ENCODE measurements at regions not wholly inside any gene's neighbourhood (a gene's known extent, or its start where the extent isn't known, plus 50 kb on each side); places are given as distances from the start of the nearest gene placed in this dataset.

DNA sequence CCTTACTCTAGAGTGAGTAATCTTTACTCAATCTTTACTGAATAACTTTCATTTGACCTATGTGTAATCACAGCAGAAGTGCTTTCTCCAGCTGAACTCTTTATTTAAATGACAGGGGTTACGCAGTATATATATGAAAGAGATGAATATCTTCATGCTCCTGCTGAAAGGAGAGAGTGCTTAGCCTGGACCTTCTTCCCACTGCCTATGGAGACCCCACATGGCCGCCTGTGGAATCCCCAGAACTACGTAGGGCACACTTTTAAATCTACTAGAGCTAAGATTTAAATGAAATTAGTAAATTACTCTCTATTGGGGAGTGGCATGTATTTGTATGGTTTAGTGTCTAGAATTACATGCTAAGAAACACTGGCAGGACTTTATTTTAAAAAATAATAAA lies 391.2 kb downstream of the ANKRD50 start:
- no peak for DNase-seq (ENCODE audit: low read depth in 2 of 2)

DNA sequence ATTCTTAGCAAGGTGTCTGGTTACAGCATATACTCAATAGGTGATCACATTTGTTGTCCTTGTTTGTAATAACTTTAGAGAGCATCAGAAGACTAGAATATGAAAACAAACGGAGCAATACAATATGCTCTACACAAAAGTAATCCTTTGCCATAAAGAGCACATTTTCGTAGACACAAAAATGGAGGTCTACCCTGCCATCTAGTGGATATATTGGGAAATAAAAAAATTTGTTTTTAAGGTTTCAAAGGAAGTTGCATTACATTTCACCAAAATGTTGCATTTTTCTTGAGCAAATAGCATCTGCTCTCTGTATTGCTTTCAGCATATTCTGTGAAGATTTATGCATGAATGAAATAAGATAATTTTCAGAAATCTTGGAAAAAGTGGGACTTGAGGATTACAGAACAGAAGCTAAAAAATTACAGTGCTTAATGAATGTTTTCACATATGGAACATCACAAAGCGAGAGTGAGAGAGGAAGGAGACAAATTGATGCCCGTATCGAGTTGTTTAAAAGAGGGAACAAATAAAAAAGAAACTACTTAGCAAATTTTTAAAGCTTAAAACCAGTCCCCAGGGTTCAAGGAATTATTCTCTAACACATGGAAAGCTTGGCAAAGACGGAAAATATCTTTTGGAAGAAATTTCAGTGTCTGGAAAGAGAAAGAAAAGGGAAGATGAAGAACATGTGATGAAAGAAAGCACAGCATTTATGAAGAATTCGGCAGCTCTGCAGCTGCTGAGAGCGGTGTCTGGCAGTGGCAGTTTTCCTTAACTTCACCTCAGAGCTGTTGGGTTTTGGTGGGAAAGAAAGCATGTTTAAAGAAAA lies 390.1 kb downstream of the ANKRD50 start:
- no peak for DNase-seq (ENCODE audit: low read depth in 2 of 2)

DNA sequence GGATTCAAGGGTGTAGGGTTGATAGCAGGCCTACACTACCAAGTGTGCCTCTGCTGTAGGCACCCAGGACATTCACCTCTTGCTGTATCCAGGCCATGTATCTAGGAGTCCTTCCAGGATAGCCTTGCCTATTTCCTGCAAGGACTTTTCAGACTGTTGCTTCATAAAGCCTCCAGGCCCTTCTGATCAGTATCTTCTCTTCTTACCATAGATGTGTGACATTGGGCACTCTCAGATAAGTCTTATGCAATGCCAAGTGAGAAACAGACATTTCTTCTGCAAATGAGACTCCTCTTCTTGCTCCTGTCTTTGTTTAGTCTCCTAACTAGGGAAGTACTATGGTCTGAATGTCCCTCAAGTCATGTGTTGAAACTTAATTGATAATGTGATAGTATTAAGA lies 386.8 kb downstream of the ANKRD50 start:
- DNase-seq (ENCODE audit: low read depth in 2 of 2): no peak

DNA sequence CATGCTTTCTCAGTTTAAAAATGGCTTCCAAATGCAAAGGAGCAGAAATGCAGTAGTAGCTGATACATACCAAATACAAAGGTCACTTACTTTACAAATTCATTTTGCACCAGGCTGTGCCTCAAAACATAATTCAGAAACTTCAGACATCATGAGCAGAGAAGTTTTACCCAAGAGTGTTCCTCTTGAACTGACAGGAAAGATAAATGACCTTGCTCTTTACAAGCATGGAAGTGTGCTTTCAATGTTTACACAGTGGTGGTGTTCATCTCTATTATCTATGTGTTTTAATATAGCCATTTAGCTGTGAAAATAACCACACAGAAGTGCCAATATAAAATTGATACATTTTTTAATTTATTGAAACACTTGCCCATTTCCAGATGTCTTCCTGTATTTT lies 383.4 kb downstream of the ANKRD50 start:
- DNase-seq (ENCODE audit: low read depth in 2 of 2): no peak

DNA sequence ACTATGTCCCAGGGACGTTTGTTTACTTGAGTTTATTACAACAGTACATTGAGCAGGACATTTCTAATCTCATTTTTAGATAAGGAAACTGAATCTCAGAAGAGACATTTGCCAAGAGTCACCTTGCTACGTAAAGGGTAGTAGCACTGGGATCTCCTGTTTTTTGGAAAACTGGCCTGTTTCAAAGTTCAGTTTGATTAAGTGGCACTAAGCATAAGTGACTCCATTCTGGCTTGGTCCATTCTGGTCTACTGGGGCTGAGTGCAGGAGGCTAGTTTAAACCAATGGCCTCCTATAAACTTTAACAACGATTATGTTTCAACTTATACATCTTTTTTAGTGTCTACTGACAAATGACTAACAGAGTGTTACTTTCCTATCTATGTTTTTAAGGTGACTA lies 382.5 kb downstream of the ANKRD50 start:
- DNase-seq (ENCODE audit: low read depth in 2 of 2): no peak

DNA sequence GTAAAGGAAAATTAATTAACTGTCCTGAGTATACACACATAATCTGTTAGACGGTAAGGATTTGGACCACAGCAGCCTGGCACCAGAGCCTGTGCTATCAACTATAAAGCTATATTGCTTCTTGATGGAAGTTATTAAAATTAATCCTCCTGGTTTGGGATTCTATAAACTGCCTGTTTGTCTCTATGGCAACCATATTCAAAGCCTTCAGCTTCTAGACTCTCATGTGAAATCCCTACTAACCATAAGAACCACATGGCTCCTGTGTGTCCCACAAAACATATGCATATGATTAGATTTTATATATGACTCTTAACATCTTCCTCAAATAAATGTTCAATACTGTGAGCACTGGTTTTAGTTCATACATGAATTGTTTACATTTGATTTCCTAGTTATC lies 380.8 kb downstream of the ANKRD50 start:
- DNase-seq (ENCODE audit: low read depth in 2 of 2): no peak

DNA sequence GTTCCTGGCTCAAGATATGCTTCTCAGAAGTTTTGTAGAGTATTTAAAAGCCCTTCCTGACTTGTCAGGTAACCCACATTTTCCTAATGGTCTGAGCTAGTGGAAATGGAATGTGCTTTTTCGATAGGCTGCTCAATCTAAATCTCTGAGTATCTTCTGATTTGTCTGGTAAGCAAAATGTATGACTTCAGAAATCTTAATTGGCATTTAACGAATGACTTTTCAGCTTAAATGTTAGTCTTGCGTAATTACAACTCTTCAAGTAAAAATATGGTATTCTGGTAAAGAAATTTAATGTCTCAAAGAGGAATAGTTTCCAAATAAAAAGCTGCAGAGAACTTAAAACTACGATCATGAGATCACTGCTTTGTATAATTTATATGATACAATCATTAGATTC lies 379.1 kb downstream of the ANKRD50 start:
- no peak for DNase-seq (ENCODE audit: low read depth in 2 of 2)

DNA sequence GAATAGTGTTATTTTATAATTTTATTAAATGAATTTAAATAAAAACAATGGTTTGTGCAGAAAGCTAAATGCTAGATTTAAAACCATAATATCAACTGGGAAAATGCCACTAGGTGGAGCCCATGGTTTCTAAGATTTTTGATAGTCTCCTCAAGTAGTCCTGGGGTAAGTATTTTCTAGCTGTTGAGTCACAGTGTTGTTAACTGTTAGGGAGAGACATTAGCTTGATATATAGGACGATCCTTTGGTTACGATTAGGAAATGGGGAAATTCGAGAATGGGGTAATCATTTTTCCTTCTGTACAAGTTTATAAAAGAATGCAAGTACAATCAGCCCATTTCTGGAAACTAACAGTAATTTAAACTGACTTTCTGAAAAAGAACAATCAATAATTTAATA lies 378.4 kb downstream of the ANKRD50 start:
- no peak for DNase-seq (ENCODE audit: low read depth in 2 of 2)

DNA sequence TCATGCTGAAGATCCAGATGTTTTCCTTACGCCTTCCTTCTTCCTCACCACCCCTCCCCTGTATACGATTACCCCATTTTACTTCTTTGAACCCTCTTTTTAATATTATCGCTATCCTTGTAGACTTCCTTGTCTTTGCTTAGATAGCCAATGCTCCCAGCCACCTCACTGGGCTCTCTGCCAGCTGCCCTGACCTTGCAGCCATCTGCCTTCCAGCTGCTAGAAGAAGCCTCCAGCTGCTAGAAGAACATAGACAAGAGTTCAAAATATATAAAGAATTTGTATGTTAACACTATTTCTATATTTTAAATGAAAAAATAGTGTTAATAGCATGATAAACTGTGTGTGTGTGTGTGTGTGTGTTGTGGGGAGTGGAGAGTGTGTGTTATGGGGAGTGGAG lies 374.7 kb downstream of the ANKRD50 start:
- no peak for DNase-seq (ENCODE audit: low read depth in 2 of 2)

DNA sequence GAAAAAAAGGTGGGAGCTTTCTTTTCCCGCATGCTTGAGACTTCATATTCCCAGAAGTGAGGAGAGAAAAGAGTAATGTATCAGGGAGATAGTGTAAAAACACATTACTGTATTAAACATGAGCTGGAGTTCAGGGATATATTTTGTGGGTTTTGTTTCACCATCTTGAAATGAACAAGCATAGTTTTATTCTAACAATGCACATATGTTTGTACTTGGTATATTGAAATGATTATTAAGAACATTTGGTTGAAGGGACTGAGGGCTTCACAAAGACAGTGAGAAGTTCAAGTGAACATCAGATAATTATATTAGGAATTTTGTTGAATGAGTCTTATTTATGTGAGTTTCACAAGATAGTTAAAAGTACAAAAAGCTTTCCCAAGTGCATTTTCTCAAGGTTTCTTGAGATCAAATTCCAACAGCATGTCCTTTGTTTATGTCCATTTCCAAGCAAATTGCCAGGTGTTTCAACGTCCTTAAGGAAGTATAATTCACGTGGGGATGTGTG lies 368.8 kb downstream of the ANKRD50 start:
- no peak for DNase-seq (ENCODE audit: low read depth in 2 of 2)

DNA sequence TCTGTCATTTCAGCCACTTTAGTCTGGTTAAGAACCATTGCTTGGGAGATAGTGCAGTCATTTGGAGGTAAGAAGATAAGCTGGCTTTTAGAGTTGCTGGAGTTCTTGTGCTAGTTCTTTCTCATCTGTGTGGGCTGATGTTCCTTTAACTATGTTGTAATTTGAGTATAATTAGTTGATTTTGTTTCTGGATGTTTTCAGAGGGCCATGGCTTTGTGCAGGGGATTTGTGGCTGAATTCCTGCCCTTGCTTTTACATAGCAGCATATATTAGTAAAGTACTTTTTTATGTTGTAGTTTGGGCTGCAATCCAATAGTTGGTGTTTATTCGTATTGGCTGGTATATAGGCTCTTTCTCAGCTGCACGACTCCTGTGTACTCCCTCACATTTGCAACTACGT lies 339.6 kb downstream of the ANKRD50 start:
- DNase-seq (ENCODE audit: low read depth in 2 of 2): no peak

DNA sequence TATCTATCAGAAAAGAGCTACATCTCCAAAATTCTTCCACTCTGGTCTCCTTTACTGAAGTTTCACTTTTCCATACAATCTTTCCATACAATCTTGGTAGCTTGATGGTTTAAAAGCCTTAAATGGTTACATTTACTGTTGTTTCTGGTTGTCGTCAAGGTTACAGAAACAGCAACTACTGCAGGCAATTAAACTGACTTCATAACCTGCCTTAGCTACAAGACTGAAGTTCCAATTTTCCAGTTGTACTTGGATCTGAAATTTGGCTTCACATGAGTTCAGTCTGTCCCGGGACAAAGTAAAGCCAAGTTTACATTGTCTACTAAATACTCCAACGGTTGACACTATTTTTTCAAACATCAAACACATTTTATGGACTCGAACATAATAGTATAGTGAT lies 326.4 kb downstream of the ANKRD50 start:
- no peak for DNase-seq (ENCODE audit: low read depth in 2 of 2)

DNA sequence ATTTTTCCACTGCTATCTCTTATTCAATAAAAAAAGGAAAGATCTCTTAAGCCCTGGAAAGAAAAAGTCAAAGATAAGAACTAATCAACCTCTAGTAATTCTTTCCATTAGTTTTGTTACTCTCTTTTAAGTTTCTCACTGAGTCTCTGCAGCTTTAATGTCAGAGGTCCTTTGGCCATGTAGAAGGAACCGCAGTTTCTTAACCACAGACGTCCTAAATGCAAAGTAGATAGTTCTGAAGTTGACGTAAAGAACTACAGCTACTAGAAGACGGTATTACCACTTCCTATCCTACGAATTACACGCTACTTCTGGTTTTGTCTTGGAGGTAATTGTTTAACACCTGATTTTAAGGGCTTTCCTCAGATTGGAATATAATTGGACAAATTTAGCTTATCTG lies 325.9 kb downstream of the ANKRD50 start:
- no peak for DNase-seq (ENCODE audit: low read depth in 2 of 2)

DNA sequence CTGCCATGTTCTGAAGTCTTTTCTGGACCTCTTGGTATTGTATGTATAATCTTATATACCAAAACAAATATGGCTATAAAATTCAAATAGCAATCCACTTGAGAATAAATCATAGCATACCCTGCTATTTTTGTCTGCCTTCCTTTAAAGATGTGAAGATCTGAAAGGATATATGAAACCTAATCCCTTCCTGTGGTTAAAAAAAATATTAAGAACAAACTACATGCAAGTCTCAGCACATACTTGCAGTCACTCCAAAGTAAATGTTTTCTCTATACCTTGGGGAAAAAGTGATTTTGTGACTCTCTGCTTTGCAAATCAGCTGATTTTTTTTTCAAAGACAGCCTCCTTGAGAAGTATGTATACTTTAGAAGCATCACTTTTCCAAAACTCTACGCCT lies 322.9 kb downstream of the ANKRD50 start:
- DNase-seq (ENCODE audit: low read depth in 2 of 2): no peak

DNA sequence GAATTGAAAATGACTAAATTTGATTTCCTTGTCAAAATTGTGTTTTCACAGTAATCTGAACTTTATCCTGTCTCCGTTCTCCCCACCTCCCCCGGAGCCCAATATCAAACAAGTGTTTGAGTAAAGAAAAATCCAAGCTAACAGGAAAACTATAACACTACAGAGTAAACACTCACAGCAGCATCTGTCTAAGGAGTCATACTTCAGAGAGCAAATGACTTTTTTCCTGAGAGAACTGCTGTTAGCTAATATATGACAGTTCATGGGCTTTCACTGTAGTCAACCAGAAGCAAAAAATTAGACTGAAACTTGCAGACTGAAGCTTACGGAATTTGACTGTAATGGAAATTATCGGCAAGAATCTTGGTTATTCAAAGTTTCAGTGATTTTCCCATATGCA lies 321.7 kb downstream of the ANKRD50 start:
- no peak for DNase-seq (ENCODE audit: low read depth in 2 of 2)

DNA sequence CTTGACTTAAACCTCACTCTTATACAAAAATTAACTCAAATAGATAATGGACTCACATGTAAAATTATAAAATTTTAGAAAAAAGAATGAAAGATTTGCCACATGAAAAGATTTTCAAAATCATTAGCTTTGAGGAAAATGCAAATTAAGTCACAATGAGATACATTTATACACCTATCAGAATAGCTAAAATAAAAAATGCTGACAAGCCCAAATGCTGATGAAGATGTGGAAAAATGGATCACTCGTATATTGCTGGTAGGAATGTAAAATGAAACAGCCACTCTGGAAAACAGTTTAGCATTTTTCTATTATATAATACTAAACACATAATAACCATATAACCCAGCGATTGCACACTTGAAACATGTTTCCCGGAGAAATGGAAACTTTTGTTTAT lies 316.2 kb downstream of the ANKRD50 start:
- no peak for DNase-seq (ENCODE audit: low read depth in 2 of 2)

DNA sequence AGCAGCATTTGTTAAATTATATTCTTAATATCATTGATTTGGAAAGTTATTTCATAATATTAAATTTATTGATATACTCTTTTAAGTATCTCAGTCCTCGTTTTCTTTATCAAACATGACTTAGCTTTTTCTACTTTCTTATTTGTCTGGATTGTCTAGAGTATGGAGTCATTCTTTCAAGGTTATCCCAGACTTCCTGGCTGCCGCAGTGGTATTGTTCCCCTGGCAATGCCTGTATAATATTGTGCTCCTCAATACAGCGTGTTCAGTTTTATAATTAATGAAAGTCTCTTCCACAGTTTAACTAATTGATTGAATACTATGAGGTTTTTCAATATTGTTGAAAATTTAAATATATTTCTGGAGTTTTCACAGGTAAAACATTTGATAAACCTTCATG lies 310.9 kb downstream of the ANKRD50 start:
- DNase-seq (ENCODE audit: low read depth in 2 of 2): no peak

DNA sequence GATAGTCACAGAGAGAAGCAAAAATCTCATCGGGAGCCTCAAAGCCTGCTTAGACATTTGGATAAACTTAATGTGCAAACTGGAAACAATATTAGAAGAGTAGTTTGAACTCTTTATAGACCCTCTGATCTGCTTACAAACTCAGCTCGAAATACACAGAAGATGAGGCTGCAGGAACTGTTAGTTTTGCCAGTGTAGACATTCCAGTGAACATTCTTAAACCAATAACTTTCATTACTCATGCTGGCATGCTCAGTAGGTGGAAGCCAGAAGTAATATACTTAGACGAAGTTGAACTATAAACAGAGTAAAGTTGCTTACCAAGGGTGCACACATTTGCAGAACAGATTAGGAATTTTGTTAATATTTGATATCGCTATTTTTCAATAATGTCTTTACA lies 303.5 kb downstream of the ANKRD50 start:
- DNase-seq (ENCODE audit: low read depth in 2 of 2): no peak

DNA sequence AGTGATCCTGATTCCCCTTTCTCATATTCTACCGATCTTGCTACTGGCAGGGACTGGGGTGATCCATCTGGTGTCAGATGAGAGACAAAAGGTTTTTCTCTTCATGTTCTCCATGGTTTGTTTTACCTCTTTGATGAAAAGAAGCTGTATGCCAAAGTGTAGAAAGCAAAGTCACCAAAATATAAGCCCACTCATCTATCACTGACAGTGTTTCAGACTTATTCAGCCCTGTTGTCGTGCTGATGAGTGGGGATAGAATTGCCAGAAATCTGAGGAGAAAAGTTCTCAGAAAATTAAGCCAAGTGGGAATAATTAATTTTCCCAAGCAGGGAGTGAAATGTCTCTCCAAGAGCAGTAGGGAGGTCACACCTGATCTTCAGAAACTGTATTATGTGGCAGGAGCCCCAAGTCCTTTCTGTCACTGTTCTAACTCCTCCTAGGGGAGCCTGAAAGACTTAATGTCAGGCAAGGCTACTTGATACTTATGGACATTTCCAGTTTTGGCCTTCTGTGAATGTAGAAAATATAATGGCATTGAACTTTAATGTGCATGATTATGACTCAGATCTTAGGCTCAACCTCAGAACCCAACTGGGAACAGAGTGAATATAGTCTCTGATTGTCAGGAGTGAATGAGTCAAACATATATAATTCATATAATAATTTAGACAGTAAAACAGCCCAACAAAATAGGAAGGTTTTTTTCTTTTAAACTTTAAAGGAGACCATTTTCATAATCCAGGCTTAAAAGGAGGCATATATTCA lies 298.1 kb downstream of the ANKRD50 start:
- DNase-seq (ENCODE audit: low read depth in 2 of 2): no peak

DNA sequence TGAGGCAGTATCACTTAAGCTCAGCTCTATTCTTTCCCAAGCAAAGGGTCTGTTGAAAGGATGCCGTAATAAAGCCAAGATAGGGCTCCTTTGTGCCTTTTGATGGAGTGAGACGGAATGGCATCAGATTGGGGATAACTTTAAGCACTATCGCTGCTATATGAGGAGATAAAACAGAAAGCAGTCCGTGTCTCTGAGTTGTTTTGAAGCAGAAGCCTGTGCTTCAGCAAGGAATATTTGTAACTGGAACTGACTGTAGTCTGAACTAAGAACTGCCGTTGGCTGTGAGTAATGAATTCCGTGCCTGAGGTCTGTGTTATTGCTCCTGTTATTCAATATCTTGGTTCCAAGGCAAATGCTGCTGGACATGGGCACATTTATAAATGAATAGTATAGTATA lies 297.4 kb downstream of the ANKRD50 start:
- no peak for DNase-seq (ENCODE audit: low read depth in 2 of 2)

DNA sequence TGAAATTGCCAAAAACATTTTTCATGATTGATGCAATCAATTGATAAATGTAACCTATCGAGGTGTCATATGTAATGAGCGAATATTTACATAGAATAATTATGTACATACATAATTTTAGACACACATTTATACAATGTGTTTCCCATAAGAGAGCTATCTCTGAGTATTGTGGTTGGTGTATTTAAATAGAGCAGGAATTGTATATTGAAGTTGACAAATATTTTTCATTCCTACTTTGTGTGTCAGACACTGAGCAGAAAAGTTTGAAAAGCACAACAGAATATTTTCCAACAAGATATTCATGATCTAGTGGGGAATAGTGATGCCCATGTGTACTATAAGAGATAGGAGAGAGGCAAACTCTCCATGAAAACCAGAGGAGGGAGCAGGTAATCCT lies 295.2 kb downstream of the ANKRD50 start:
- no peak for DNase-seq (ENCODE audit: low read depth in 2 of 2)

DNA sequence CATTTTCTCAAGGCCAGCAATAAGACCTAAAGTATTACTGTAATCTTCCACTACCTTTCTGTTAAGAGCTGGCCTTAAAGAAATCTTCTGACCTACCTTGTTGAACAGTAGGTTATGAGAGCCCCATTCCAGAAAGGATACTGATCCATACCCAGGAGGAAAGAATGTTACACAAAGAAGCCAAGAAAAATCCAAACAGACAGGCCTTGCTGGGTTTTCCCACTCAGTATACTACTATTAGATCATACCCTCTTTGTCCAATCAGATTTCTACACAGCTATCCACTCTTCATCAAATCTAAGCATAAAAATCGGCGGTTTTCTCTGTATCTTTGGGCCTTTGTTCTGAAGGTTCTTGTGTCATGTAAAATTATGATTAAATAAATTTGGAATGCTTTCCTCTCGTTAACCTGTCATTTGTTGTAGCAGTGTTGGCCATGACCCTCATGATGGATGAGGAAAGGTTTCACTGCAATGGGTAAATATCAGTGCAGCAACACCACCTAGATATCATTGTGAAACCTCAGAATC lies 292.3 kb downstream of the ANKRD50 start:
- DNase-seq (ENCODE audit: low read depth in 2 of 2): no peak

DNA sequence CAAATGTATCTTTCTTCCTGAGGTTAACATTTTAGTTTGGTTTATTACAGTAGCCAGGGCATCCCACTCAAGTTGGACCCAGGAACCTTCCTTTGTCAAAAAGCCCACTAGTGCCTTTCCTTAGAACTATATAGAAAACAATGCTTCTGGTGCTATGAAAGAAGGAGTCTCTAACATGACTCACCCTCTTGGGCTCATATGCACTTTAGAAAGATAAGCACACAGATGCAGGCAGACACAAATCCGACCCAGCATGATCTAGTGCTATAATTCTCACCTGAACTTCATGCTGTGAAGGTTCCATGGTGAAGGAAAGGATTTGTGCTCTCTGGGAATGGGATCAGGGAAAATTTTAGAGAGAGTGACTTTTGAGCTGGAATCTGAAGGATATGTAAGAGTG lies 289.4 kb downstream of the ANKRD50 start:
- no peak for DNase-seq (ENCODE audit: low read depth in 2 of 2)
